IMR-90 (cell line): ENCODE measurements at regions not wholly inside any gene's neighbourhood (a gene's known extent, or its start where the extent isn't known, plus 50 kb on each side); places are given as distances from the start of the nearest gene placed in this dataset.

Experiments
- BHLHE40 ChIP-seq: fragments of 150-350 bp; IDR thresholded peaks from 2 replicates; pipeline ENCODE4 v1.6.1; 2016; ENCODE audit warnings: mild to moderate bottlenecking, low read depth, low read length
- CHD1 ChIP-seq: IDR thresholded peaks from 2 replicates; pipeline ENCODE4 v1.6.1; 2012; ENCODE audit warnings: low read depth, low read length, improper control_type of control experiment
- NFE2L2 ChIP-seq: fragments of 150-350 bp; IDR thresholded peaks from 2 replicates; pipeline ENCODE4 v1.6.1; 2016; ENCODE audit warnings: low read depth, mild to moderate bottlenecking, low read length
- POLR2A ChIP-seq: IDR thresholded peaks from 2 replicates; pipeline ENCODE4 v1.6.1; 2012; ENCODE audit warnings: mild to moderate bottlenecking, low read depth, low read length
- RCOR1 ChIP-seq: IDR thresholded peaks from 2 replicates; pipeline ENCODE4 v1.6.1; 2012; ENCODE audit warnings: mild to moderate bottlenecking, low read length, improper control_type of control experiment; ENCODE audit not compliant: insufficient replicate concordance
- SMC3 ChIP-seq: fragments of 150-350 bp; IDR thresholded peaks from 2 replicates; pipeline ENCODE4 v1.6.1; 2016; ENCODE audit warnings: low read depth, mild to moderate bottlenecking, antibody characterized with exemption, low read length, moderate library complexity
- TF ChIP-seq, protein P1 (sequence below): fragments of 150-350 bp; IDR thresholded peaks from 2 replicates; pipeline ENCODE4 v1.6.1; 2016; ENCODE audit warnings: low read depth, mild to moderate bottlenecking, low read length, moderate library complexity, borderline replicate concordance
- TF ChIP-seq, protein P2 (sequence below): conservative IDR thresholded peaks from 2 replicates; pipeline ENCODE4 v1.5.1; 2012; ENCODE audit warnings: mild to moderate bottlenecking, low read depth, low read length, improper control_type of control experiment

DNA sequence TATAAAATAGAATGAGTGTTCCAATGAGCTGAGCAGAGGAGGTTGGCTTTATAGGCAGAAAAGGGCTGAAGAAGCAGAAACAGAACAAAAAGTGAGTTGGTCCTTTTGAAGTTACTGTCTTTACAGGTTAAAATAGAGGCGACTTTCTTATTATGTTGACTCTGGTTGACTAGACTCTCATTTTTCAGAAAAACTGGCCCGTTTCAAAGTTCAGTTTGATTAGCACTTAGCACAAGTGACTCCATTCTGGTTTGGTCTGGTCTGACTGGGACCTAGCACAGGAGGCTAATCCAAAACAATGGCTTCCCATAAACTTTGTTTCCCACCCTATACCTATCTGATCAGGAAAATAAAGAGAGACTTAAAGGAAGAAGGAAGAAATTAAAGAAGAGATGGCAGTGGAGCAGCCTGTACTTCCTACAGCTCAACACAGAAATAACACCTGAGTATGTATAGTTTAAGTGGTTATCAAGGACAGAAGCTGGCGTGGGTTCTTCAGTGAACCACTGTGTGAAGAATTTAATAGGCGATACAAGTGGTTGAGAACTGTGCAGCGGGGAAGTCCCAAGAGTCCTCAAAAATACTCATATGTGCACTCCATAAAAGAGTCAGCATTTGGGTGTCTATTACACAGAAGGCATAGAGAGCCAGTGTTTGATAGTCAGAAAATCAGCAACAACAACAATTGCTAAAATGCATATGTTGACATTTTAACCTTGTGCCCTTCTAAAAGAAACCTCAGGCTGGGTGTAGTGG lies 554.8 kb upstream of the HTR2C start:
- TF ChIP-seq RCOR1 (no peak), NFE2L2 (no peak), BHLHE40 (no peak), POLR2A (no peak), SMC3 (no peak), CHD1 (no peak)
- TF ChIP-seq, protein P1, sequence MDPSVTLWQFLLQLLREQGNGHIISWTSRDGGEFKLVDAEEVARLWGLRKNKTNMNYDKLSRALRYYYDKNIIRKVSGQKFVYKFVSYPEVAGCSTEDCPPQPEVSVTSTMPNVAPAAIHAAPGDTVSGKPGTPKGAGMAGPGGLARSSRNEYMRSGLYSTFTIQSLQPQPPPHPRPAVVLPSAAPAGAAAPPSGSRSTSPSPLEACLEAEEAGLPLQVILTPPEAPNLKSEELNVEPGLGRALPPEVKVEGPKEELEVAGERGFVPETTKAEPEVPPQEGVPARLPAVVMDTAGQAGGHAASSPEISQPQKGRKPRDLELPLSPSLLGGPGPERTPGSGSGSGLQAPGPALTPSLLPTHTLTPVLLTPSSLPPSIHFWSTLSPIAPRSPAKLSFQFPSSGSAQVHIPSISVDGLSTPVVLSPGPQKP, result no peak
- TF ChIP-seq, protein P2, sequence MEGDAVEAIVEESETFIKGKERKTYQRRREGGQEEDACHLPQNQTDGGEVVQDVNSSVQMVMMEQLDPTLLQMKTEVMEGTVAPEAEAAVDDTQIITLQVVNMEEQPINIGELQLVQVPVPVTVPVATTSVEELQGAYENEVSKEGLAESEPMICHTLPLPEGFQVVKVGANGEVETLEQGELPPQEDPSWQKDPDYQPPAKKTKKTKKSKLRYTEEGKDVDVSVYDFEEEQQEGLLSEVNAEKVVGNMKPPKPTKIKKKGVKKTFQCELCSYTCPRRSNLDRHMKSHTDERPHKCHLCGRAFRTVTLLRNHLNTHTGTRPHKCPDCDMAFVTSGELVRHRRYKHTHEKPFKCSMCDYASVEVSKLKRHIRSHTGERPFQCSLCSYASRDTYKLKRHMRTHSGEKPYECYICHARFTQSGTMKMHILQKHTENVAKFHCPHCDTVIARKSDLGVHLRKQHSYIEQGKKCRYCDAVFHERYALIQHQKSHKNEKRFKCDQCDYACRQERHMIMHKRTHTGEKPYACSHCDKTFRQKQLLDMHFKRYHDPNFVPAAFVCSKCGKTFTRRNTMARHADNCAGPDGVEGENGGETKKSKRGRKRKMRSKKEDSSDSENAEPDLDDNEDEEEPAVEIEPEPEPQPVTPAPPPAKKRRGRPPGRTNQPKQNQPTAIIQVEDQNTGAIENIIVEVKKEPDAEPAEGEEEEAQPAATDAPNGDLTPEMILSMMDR, result no peak
